HCT116 (cell line): ENCODE measurements at regions not wholly inside any gene's neighbourhood (a gene's known extent, or its start where the extent isn't known, plus 50 kb on each side); places are given as distances from the start of the nearest gene placed in this dataset.

Experiments
- ATAC-seq: fragments of 200-7000 bp; cut with Tn5 transposase; 2 replicates; pipeline ENCODE4 v1.9.1; 2020; ENCODE audit warnings: mild to moderate bottlenecking, moderate library complexity
- BruUV-seq: library from RNA; stranded (reverse); fragments of 400-500 nt; replicated peaks from 2 replicates; lab custom pipeline; 2021; lab: Mats Ljungman, UMichigan
- CTCF ChIA-PET: fragments of 300-600 bp; sonication (Branson Sonifier 250); formaldehyde crosslinking; loops from one replicate; lab custom pipeline; 2021; ENCODE audit warnings: antibody characterized with exemption; lab: Charles Lee
- POLR2A ChIA-PET: fragments of 300-600, 350-600 bp; sonication (Branson Sonifier 250); formaldehyde crosslinking; loops from one replicate; lab custom pipeline; 2021; ENCODE audit warnings: antibody characterized with exemption; lab: Charles Lee
- RAD21 ChIA-PET, 2 experiments: fragments of 300-600 bp; sonication (Branson Sonifier 250); formaldehyde crosslinking; loops; one replicate each; lab custom pipeline; 2023; ENCODE audit warnings: low total read pairs in 2 of 2; ENCODE audit not compliant: uncharacterized antibody in 2 of 2, unreplicated experiment in 2 of 2, low non-redundant PET in 1 of 2; lab: Charles Lee
- DNase-seq: peaks from one replicate; pipeline ENCODE4 v3.0.0-alpha.2; 2010; ENCODE audit warnings: low read depth, low spot score
- H2AFZ ChIP-seq: fragments of 200-600 bp; shearing (Covaris generic), sonication (generic); 2 replicates; pipeline ENCODE4 v1.6.1; 2017; ENCODE audit warnings: low read depth, mixed run types, mixed read lengths, antibody characterized with exemption, low read length; ENCODE audit not compliant: poor library complexity, severe bottlenecking
- H3K27ac ChIP-seq: 2 replicates; pipeline ENCODE4 v1.5.1; 2012; ENCODE audit warnings: low read depth, low read length
- H3K27me3 ChIP-seq: fragments of 200-600 bp; sonication (generic); 2 replicates; pipeline ENCODE4 v1.6.1; 2016; ENCODE audit warnings: mixed run types, low read length, mixed read lengths; ENCODE audit not compliant: insufficient read depth
- H3K36me3 ChIP-seq, 2 experiments: fragments of 200-500 bp in 1 of 2; fragments of 200-600 bp in 1 of 2; sonication (Bioruptor generic) in 1 of 2; sonication (generic) in 1 of 2; 2 replicates each; pipeline versions ENCODE4 v1.5.1 to v1.6.1; 2014 to 2016; ENCODE audit warnings: low read length in 2 of 2, inconsistent platforms in 1 of 2, mixed read lengths in 1 of 2, mixed run types in 1 of 2; ENCODE audit not compliant: insufficient read depth in 2 of 2, control insufficient read depth in 1 of 2
- H3K4me1 ChIP-seq, 2 experiments: fragments of 200-600 bp in 1 of 2; sonication (generic) in 1 of 2; 2 replicates each; pipeline versions ENCODE4 v1.5.1 to v1.6.1; 2012 to 2017; ENCODE audit warnings: low read length in 2 of 2, inconsistent platforms in 1 of 2, mild to moderate bottlenecking in 1 of 2, mixed read lengths in 1 of 2, mixed run types in 1 of 2, moderate library complexity in 1 of 2; ENCODE audit not compliant: insufficient read depth in 2 of 2, control insufficient read depth in 1 of 2
- H3K4me2 ChIP-seq: fragments of 200-600 bp; sonication (generic); 2 replicates; pipeline ENCODE4 v1.6.1; 2017; ENCODE audit warnings: mixed run types, low read length, mixed read lengths
- H3K4me3 ChIP-seq, 2 experiments: fragments of 200-600 bp in 1 of 2; sonication (generic) in 1 of 2; replicated peaks in 1 of 2; 2 replicates each; pipeline ENCODE4 v1.5.1; 2011 to 2016; ENCODE audit warnings: low read length in 2 of 2, control low read depth in 1 of 2, low read depth in 1 of 2, mild to moderate bottlenecking in 1 of 2, mixed read lengths in 1 of 2, mixed run types in 1 of 2
- H3K79me2 ChIP-seq: fragments of 200-600 bp; sonication (generic); 2 replicates; pipeline ENCODE4 v1.6.1; 2017; ENCODE audit warnings: mild to moderate bottlenecking, mixed run types, low read length, moderate library complexity, mixed read lengths; ENCODE audit not compliant: insufficient read depth
- H3K9ac ChIP-seq: fragments of 200-600 bp; sonication (generic); 2 replicates; pipeline ENCODE4 v1.6.1; 2016; ENCODE audit warnings: low read length, mixed read lengths
- H3K9me2 ChIP-seq: fragments of 200-600 bp; sonication (generic), shearing (Covaris generic); 2 replicates; pipeline ENCODE4 v1.6.1; 2017; ENCODE audit warnings: mixed run types, mild to moderate bottlenecking, moderate library complexity; ENCODE audit not compliant: insufficient read depth
- H3K9me3 ChIP-seq, 2 experiments: fragments of 200-500 bp in 1 of 2; fragments of 200-600 bp in 1 of 2; sonication (Bioruptor generic) in 1 of 2; sonication (generic) in 1 of 2; 2 replicates each; pipeline ENCODE4 v1.6.1; 2014 to 2017; ENCODE audit warnings: low read length in 2 of 2, mixed read lengths in 2 of 2, inconsistent platforms in 1 of 2, low read depth in 1 of 2, mild to moderate bottlenecking in 1 of 2, mixed run types in 1 of 2, moderate library complexity in 1 of 2; ENCODE audit not compliant: control insufficient read depth in 1 of 2, insufficient read depth in 1 of 2
- H4K20me1 ChIP-seq: fragments of 200-600 bp; sonication (generic), shearing (Covaris generic); 2 replicates; pipeline ENCODE4 v1.6.1; 2017; ENCODE audit warnings: mixed run types, mild to moderate bottlenecking, moderate library complexity; ENCODE audit not compliant: insufficient read depth
- ATF3 ChIP-seq: IDR thresholded peaks from 2 replicates; pipeline ENCODE4 v1.6.1; 2012
- CBX3 ChIP-seq: IDR thresholded peaks from 2 replicates; pipeline ENCODE4 v1.6.1; 2012; ENCODE audit warnings: low read depth
- CEBPB ChIP-seq: IDR thresholded peaks from 2 replicates; pipeline ENCODE4 v1.6.1; 2012; ENCODE audit warnings: low read depth
- CTCF ChIP-seq, 3 experiments: fragments of 200-600 bp in 1 of 3; sonication (generic) in 1 of 3; IDR thresholded peaks in 2 of 3; conservative IDR thresholded peaks in 1 of 3; 2 replicates each; pipeline ENCODE4 v1.5.1; 2012 to 2017; ENCODE audit warnings: low read depth in 2 of 3, low read length in 2 of 3, antibody characterized with exemption in 1 of 3, borderline replicate concordance in 1 of 3, control low read depth in 1 of 3, mild to moderate bottlenecking in 1 of 3, mixed read lengths in 1 of 3, mixed run types in 1 of 3, moderate library complexity in 1 of 3; ENCODE audit not compliant: insufficient read depth in 1 of 3
- EGR1 ChIP-seq: IDR thresholded peaks from 2 replicates; pipeline ENCODE4 v1.6.1; 2012; ENCODE audit warnings: low read depth
- EZH2phosphoT487 ChIP-seq: fragments of 200-600 bp; IDR thresholded peaks from 2 replicates; pipeline ENCODE4 v1.6.1; 2018; ENCODE audit warnings: antibody characterized with exemption, borderline replicate concordance
- FOSL1 ChIP-seq: IDR thresholded peaks from 2 replicates; pipeline ENCODE4 v1.6.1; 2012; ENCODE audit warnings: low read depth
- MAX ChIP-seq: IDR thresholded peaks from 2 replicates; pipeline ENCODE4 v1.6.1; 2012
- POLR2A ChIP-seq: IDR thresholded peaks from 2 replicates; pipeline ENCODE4 v1.7.0; 2011; ENCODE audit warnings: borderline replicate concordance; ENCODE audit not compliant: insufficient read depth, insufficient read length; ENCODE audit errors: extremely low read depth
- POLR2AphosphoS5 ChIP-seq: IDR thresholded peaks from 2 replicates; pipeline ENCODE4 v1.6.1; 2011; ENCODE audit warnings: mild to moderate bottlenecking, low read depth, low read length, moderate library complexity
- RAD21 ChIP-seq: IDR thresholded peaks from 2 replicates; pipeline ENCODE4 v1.6.1; 2012; ENCODE audit warnings: low read depth, mild to moderate bottlenecking
- SIN3A ChIP-seq: IDR thresholded peaks from 2 replicates; pipeline ENCODE4 v1.6.1; 2012; ENCODE audit warnings: low read depth
- SP1 ChIP-seq: IDR thresholded peaks from 2 replicates; pipeline ENCODE4 v1.6.1; 2012; ENCODE audit warnings: low read depth
- TCF7L2 ChIP-seq: IDR thresholded peaks from 2 replicates; pipeline ENCODE4 v1.7.0; 2011; ENCODE audit warnings: borderline replicate concordance, inconsistent platforms; ENCODE audit not compliant: insufficient read depth, insufficient read length; ENCODE audit errors: extremely low read depth
- ZBTB33 ChIP-seq: IDR thresholded peaks from 2 replicates; pipeline ENCODE4 v1.6.1; 2011; ENCODE audit warnings: mild to moderate bottlenecking, low read length, moderate library complexity; ENCODE audit not compliant: insufficient replicate concordance; ENCODE audit errors: extremely low read depth
- ZFX ChIP-seq: fragments of 450-650 bp; IDR thresholded peaks from 2 replicates; pipeline ENCODE4 v1.6.1; 2017
- ZNF274 ChIP-seq: fragments of 200-500 bp; sonication (Bioruptor generic); IDR thresholded peaks from 2 replicates; pipeline ENCODE4 v1.6.1; 2014; ENCODE audit warnings: mild to moderate bottlenecking, low read depth, low read length, inconsistent platforms
- intact Hi-C: fragments of 100-400 bp; cut with micrococcal nuclease; formaldehyde crosslinking; loops from 2 replicates; pipeline ENCODE4 v1.10.0; 2022

- intact Hi-C loops, result no loop called here
- Histone ChIP-seq H3K9ac (no peak overlapping the region), H3K4me2 (no peak overlapping the region), H3K27ac (no peak overlapping the region), H3K27me3 (no peaks in the 10 kb centered on the region), H3K9me3 (no peaks in the 10 kb centered on the region), H3K4me3 (no peak overlapping the region), H3K9me2 (no peaks in the 10 kb centered on the region), H3K4me1 (no peaks in the 10 kb centered on the region; a peak in 1 of 4 replicates), H3K79me2 (no peaks in the 10 kb centered on the region), H2AFZ (no peak overlapping the region), H4K20me1 (no peaks in the 10 kb centered on the region), H3K36me3 (no peaks in the 10 kb centered on the region)
- POLR2A ChIA-PET, result no interaction called here
- CTCF ChIA-PET, result no interaction called here
- no peak for TF ChIP-seq EGR1
- TF ChIP-seq MAX, result no peak
- TF ChIP-seq EZH2phosphoT487, result no peak
- TF ChIP-seq POLR2AphosphoS5, result no peak
- TF ChIP-seq FOSL1, result no peak
- TF ChIP-seq ZNF274, result no peak
- no peak for TF ChIP-seq SIN3A
- TF ChIP-seq ZBTB33, result no peak
- no peak for TF ChIP-seq ATF3
- TF ChIP-seq TCF7L2, result no peak
- TF ChIP-seq ZFX, result no peak
- no peak for TF ChIP-seq CBX3
- TF ChIP-seq CEBPB, result no peak
- TF ChIP-seq POLR2A, result no peak
- TF ChIP-seq RAD21, result no peak
- TF ChIP-seq CTCF (IDR thresholded peaks at IDR 0.05 in 2 of 3, conservative IDR thresholded peaks at IDR 0.05 in 1 of 3; ENCODE audit: borderline replicate concordance in 1 of 3, insufficient read depth in 1 of 3, low read depth in 2 of 3, low read length in 2 of 3), result no peak
- no peak for TF ChIP-seq SP1
- no peak for DNase-seq
- BruUV-seq, result no TSS peak
- RAD21 ChIA-PET, result no interaction called here
- ATAC-seq, result no peak
These were observed 268.6 kb downstream of the SETD4 start for GRCh38 chr21:35791541-35792325.
